ENCODE measurements at regions not wholly inside any gene's neighbourhood (a gene's known extent, or its start where the extent isn't known, plus 50 kb on each side); places are given as distances from the start of the nearest gene placed in this dataset.

GRCh38 chr5:174355995-174356394, 310.5 kb downstream of the NSG2 start:
- no peak overlapping the region for H3K4me3 Mint-ChIP-seq
- ATAC-seq (no peak), DNase-seq (no peak)
- no peaks in the 10 kb centered on the region for H3K9me3 Mint-ChIP-seq (ENCODE audit: insufficient read depth)
- CTCF ChIA-PET, result no interaction called here
- no peak overlapping the region for H3K27ac Mint-ChIP-seq
- H3K4me1 Mint-ChIP-seq (ENCODE audit: low read depth), result no peaks in the 10 kb centered on the region
- H3K27me3 Mint-ChIP-seq (ENCODE audit: low read depth), result no peaks in the 10 kb centered on the region
- H3K36me3 Mint-ChIP-seq (ENCODE audit: low read depth), result no peaks in the 10 kb centered on the region
- POLR2A ChIA-PET, result no interaction called here

GRCh38 chr5:174356536-174356935, 311.0 kb downstream of the NSG2 start:
- Mint-ChIP-seq H3K9me3 (ENCODE audit: insufficient read depth) (peaks cover 1% of the 10 kb centered on the region), H3K4me3 (no peak overlapping the region), H3K27me3 (ENCODE audit: low read depth) (no peaks in the 10 kb centered on the region), H3K27ac (no peak overlapping the region), H3K4me1 (ENCODE audit: low read depth) (no peaks in the 10 kb centered on the region), H3K36me3 (ENCODE audit: low read depth) (no peaks in the 10 kb centered on the region)
- POLR2A ChIA-PET, result no interaction called here
- CTCF ChIA-PET, result no interaction called here
- no peak for DNase-seq
- no peak for ATAC-seq

GRCh38 chr5:174358276-174358675, 312.8 kb downstream of the NSG2 start:
- Mint-ChIP-seq H3K4me1 (ENCODE audit: low read depth) (no peaks in the 10 kb centered on the region), H3K27me3 (ENCODE audit: low read depth) (no peaks in the 10 kb centered on the region), H3K9me3 (ENCODE audit: insufficient read depth) (peaks cover 11% of the 10 kb centered on the region), H3K36me3 (ENCODE audit: low read depth) (no peaks in the 10 kb centered on the region), H3K4me3 (no peak overlapping the region), H3K27ac (no peak overlapping the region)
- no peak for DNase-seq
- ATAC-seq, result no peak
- ChIA-PET POLR2A (no interaction called here), CTCF (no interaction called here)

GRCh38 chr5:174359071-174359470, 313.6 kb downstream of the NSG2 start:
- ChIA-PET CTCF (no interaction called here), POLR2A (no interaction called here)
- DNase-seq (no peak), ATAC-seq (no peak)
- Mint-ChIP-seq H3K9me3 (ENCODE audit: insufficient read depth) (peaks cover 11% of the 10 kb centered on the region), H3K36me3 (ENCODE audit: low read depth) (no peaks in the 10 kb centered on the region), H3K4me1 (ENCODE audit: low read depth) (no peaks in the 10 kb centered on the region), H3K27me3 (ENCODE audit: low read depth) (no peaks in the 10 kb centered on the region), H3K4me3 (no peak overlapping the region), H3K27ac (no peak overlapping the region)

GRCh38 chr5:174362514-174362913, 317.0 kb downstream of the NSG2 start:
- DNase-seq (no peak), ATAC-seq (no peak)
- Mint-ChIP-seq H3K9me3 (ENCODE audit: insufficient read depth) (peaks cover 11% of the 10 kb centered on the region), H3K27me3 (ENCODE audit: low read depth) (no peaks in the 10 kb centered on the region), H3K4me1 (ENCODE audit: low read depth) (no peaks in the 10 kb centered on the region), H3K4me3 (no peak overlapping the region), H3K36me3 (ENCODE audit: low read depth) (no peaks in the 10 kb centered on the region), H3K27ac (no peak overlapping the region)
- ChIA-PET CTCF (no interaction called here), POLR2A (no interaction called here)

- Mint-ChIP-seq H3K4me1 (ENCODE audit: low read depth) (no peaks in the 10 kb centered on the region), H3K27ac (no peak overlapping the region), H3K4me3 (no peak overlapping the region), H3K9me3 (ENCODE audit: insufficient read depth) (peaks cover 11% of the 10 kb centered on the region), H3K27me3 (ENCODE audit: low read depth) (no peaks in the 10 kb centered on the region), H3K36me3 (ENCODE audit: low read depth) (no peaks in the 10 kb centered on the region)
- ChIA-PET CTCF (no interaction called here), POLR2A (no interaction called here)
- DNase-seq, result no peak
- no peak for ATAC-seq
These were observed 318.4 kb downstream of the NSG2 start for GRCh38 chr5:174363934-174364333.

- peaks cover 11% of the 10 kb centered on the region for H3K9me3 Mint-ChIP-seq (ENCODE audit: insufficient read depth)
- H3K27me3 Mint-ChIP-seq (ENCODE audit: low read depth), result no peaks in the 10 kb centered on the region
- ATAC-seq (no peak), DNase-seq (no peak)
- H3K36me3 Mint-ChIP-seq (ENCODE audit: low read depth), result no peaks in the 10 kb centered on the region
- H3K4me1 Mint-ChIP-seq (ENCODE audit: low read depth), result no peaks in the 10 kb centered on the region
- no peak overlapping the region for H3K4me3 Mint-ChIP-seq
- ChIA-PET CTCF (no interaction called here), POLR2A (no interaction called here)
- H3K27ac Mint-ChIP-seq, result no peak overlapping the region
These were observed 319.2 kb downstream of the NSG2 start for GRCh38 chr5:174364676-174365075.

- no peak for ATAC-seq
- CTCF ChIA-PET, result no interaction called here
- POLR2A ChIA-PET, result no interaction called here
- Mint-ChIP-seq H3K9me3 (ENCODE audit: insufficient read depth) (no peaks in the 10 kb centered on the region), H3K27me3 (ENCODE audit: low read depth) (no peaks in the 10 kb centered on the region), H3K4me1 (ENCODE audit: low read depth) (no peaks in the 10 kb centered on the region), H3K27ac (no peak overlapping the region), H3K36me3 (ENCODE audit: low read depth) (no peaks in the 10 kb centered on the region), H3K4me3 (no peak overlapping the region)
- DNase-seq, result no peak
These were observed 326.1 kb downstream of the NSG2 start for GRCh38 chr5:174371600-174372094.

GRCh38 chr5:174374206-174374605, 328.7 kb downstream of the NSG2 start:
- ChIA-PET POLR2A (no interaction called here), CTCF (no interaction called here)
- H3K27ac Mint-ChIP-seq, result no peak overlapping the region

GRCh38 chr5:174376056-174376455, 330.6 kb downstream of the NSG2 start:
- Mint-ChIP-seq H3K27ac (no peak overlapping the region), H3K4me1 (ENCODE audit: low read depth) (no peaks in the 10 kb centered on the region), H3K27me3 (ENCODE audit: low read depth) (peaks cover 2% of the 10 kb centered on the region), H3K9me3 (ENCODE audit: insufficient read depth) (no peaks in the 10 kb centered on the region), H3K4me3 (no peak overlapping the region), H3K36me3 (ENCODE audit: low read depth) (no peaks in the 10 kb centered on the region)
- ChIA-PET POLR2A (no interaction called here), CTCF (no interaction called here)
- ATAC-seq (no peak), DNase-seq (no peak)

More at GRCh38 chr5:174374206-174374605, 328.7 kb downstream of the NSG2 start:
- no peak overlapping the region for H3K4me3 Mint-ChIP-seq
- no peaks in the 10 kb centered on the region for H3K36me3 Mint-ChIP-seq (ENCODE audit: low read depth)
- no peaks in the 10 kb centered on the region for H3K4me1 Mint-ChIP-seq (ENCODE audit: low read depth)
- no peak for ATAC-seq
- H3K27me3 Mint-ChIP-seq (ENCODE audit: low read depth), result no peaks in the 10 kb centered on the region
- no peak for DNase-seq
- no peaks in the 10 kb centered on the region for H3K9me3 Mint-ChIP-seq (ENCODE audit: insufficient read depth)

- CTCF ChIA-PET, result no interaction called here
- no peak overlapping the region for H3K27ac Mint-ChIP-seq
- DNase-seq, result no peak
- H3K4me3 Mint-ChIP-seq, result no peak overlapping the region
- H3K4me1 Mint-ChIP-seq (ENCODE audit: low read depth), result no peaks in the 10 kb centered on the region
- H3K9me3 Mint-ChIP-seq (ENCODE audit: insufficient read depth), result no peaks in the 10 kb centered on the region
- no peak for ATAC-seq
- POLR2A ChIA-PET, result no interaction called here
- H3K36me3 Mint-ChIP-seq (ENCODE audit: low read depth), result no peaks in the 10 kb centered on the region
- peaks cover 2% of the 10 kb centered on the region for H3K27me3 Mint-ChIP-seq (ENCODE audit: low read depth)
These were observed 331.3 kb downstream of the NSG2 start for GRCh38 chr5:174376726-174377373.

- DNase-seq, result no peak
- POLR2A ChIA-PET, result no interaction called here
- Mint-ChIP-seq H3K9me3 (ENCODE audit: insufficient read depth) (no peaks in the 10 kb centered on the region), H3K4me1 (ENCODE audit: low read depth) (no peaks in the 10 kb centered on the region), H3K36me3 (ENCODE audit: low read depth) (no peaks in the 10 kb centered on the region), H3K27ac (no peak overlapping the region), H3K4me3 (no peak overlapping the region), H3K27me3 (ENCODE audit: low read depth) (peaks cover 2% of the 10 kb centered on the region)
- CTCF ChIA-PET, result no interaction called here
- ATAC-seq, result no peak
These were observed 332.8 kb downstream of the NSG2 start for GRCh38 chr5:174378121-174378874.

- peaks cover 2% of the 10 kb centered on the region for H3K27me3 Mint-ChIP-seq (ENCODE audit: low read depth)
- CTCF ChIA-PET, result no interaction called here
- H3K27ac Mint-ChIP-seq, result no peak overlapping the region
- ATAC-seq (no peak), DNase-seq (no peak)
- no peaks in the 10 kb centered on the region for H3K4me1 Mint-ChIP-seq (ENCODE audit: low read depth)
- no peaks in the 10 kb centered on the region for H3K9me3 Mint-ChIP-seq (ENCODE audit: insufficient read depth)
- POLR2A ChIA-PET, result no interaction called here
- no peaks in the 10 kb centered on the region for H3K36me3 Mint-ChIP-seq (ENCODE audit: low read depth)
- no peak overlapping the region for H3K4me3 Mint-ChIP-seq
These were observed 334.8 kb downstream of the NSG2 start for GRCh38 chr5:174380311-174380710.

All from activated CD8-positive, alpha-beta T cell treated with anti-CD3 and anti-CD28 coated beads, Interleukin-2, amount 10 ng/mL, durations not matched to agents 7 days and 5 days (primary cell).